NCI-H1417 (cell line): ENCODE measurements at regions not wholly inside any gene's neighbourhood (a gene's known extent, or its start where the extent isn't known, plus 50 kb on each side); places are given as distances from the start of the nearest gene placed in this dataset.
A peak's percentile ranks its signal among the peaks of the same experiment; 100 is the strongest.

Source experiments
- DNase-seq, 3 experiments: peaks; one replicate each; lab custom pipeline; 2025; lab: John Stamatoyannopoulos, UW

DNA sequence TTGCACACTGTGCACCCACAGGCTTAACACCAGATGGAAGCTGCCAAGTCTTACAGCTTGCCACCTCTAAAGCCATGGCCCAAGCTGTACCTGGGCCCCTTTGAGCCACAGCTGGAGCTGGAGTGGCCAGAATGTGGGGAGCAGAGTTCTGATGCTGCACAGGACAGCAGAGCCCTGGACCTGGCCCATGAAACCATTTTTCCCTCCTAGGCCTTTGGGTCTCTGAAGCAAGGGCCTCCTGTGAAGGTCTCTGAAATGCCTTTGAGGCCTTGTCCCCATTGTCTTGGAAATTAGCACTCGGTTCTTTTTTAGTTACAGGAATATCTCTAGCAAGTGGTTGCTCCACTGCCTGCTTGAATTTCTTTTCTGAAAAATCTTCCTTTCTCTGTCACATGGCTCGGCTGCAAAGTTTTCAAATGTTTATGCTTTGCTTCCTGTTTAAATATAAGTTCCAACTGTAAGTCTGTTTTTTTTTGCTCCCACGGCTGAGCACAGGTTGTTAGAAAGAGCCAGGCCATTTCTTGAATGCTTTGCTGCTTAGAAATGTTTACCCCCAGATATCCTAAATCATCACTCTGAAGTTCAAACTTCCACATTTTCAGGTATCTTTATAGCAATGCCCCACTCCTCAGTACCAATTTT is 156.8 kb upstream of the GORAB start:
- no peak for DNase-seq

DNA sequence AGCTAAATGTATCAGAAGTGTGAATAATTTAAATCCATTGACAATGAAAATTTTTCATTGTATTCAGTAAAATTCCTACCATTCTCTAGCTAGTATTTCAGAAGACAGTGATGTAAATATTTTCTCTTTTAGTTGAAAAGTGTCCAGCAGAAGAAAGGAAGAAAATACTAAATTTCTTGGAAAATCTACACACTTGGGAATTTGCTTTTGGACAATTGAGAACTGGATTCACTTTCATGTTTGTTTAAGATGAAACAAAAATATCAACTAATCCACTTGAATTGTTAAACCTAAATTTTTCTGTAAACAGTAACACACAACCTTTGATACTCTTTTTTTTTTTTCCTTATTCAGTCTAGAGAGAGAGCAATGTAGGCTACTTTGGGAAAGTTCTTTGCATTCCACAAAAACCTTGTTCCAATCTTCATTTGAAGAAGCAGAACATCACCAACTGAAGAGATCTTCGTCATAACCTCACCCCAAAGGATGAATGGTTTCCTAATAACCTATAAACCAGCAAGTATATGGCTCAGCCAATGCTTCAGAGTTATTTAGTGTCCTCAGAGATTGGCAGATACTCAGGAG is 155.1 kb upstream of the GORAB start:
- DNase-seq = no peak

GRCh38 chr1:170377440-170377839 is 154.5 kb upstream of the GORAB start:
- DNase-seq = peak in 1 of 3 experiments; percentile 63

GRCh38 chr1:170377896-170378634 is 153.9 kb upstream of the GORAB start:
- no peak for DNase-seq

GRCh38 chr1:170385750-170386149 is 146.2 kb upstream of the GORAB start:
- DNase-seq = no peak

DNA sequence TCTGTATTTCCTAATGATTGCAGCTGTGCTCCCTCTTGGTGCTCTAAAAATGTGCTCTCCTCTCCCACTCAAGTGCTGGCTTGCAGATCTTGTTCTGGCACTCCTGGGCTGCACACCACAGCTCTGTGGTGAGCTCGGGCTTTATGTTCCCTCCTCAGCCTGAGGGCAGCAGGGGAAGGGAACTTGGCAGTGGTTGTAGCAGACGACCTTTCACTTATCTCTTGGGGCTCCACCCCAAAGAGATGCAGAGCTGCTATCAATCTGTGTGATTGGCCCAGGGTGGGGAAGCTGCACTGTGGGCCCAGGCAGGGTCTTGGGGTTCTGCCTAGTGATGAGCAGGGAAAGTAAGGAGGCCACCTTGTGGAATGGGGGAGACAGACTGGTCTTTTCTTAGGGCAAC is 143.5 kb upstream of the GORAB start:
- no peak for DNase-seq

GRCh38 chr1:170395149-170395548 is 136.8 kb upstream of the GORAB start:
- DNase-seq = no peak

DNA sequence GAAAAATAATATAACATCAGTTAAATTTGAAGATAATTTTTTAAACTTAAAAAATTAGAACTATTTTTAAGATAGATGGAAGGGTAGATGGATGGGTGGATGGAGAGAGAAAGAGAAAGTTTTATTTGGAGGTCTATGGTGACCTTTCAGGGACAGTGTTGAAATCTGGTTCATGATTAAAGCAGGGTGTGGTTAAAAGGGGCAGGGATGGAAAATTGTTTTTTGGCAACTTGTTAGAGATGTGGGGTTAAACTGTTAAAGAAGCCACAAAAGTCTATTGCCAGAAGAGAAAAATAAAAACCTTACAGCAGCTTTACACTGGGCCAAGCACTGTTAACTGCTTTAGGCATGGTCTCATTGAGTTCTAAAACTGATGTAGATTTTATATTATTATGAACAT is 134.9 kb upstream of the GORAB start:
- DNase-seq = no peak

GRCh38 chr1:170402476-170403311 is 129.3 kb upstream of the GORAB start:
- no peak for DNase-seq

DNA sequence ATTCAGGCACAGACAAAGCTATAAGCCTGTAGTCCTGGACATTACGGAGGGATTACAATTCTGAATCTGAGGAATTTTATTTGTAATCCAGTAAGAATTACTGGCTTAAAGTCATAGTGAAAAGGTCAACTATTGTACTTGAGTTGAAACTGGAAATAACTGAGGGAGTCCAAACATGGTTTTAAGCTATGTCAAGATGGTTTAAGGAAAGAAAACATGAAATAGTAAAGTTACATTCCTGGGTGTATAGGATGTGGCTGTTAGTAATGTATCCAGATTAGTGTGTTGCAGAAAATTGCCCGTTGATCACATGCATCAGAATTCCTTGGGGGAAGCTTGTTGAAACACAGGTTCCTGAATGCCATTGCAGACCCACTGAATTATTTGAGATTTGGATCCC is 124.8 kb upstream of the GORAB start:
- no peak for DNase-seq

DNA sequence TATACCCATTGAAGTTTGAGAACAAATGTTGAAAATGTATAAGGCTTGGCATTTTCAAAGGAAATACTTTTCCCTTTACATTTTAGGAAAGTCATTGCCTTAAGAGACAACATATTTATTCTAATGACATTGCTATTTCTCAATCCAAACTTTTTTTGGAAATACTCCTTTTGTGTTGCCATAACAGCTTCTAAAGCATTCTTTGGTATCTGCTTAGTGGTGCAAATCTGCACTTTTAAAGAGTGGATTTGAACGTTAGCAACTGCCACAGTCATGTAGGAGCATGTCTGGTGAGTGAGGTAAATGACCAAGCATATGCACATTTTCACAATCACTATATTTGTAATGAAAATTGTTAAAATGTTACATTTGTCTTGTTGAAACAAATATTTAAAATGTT is 124.4 kb upstream of the GORAB start:
- no peak for DNase-seq

- no peak for DNase-seq
Measured at GRCh38 chr1:170410401-170411166, 121.4 kb upstream of the GORAB start.

GRCh38 chr1:170414989-170415709 is 116.8 kb upstream of the GORAB start:
- no peak for DNase-seq

GRCh38 chr1:170415710-170416372 is 116.1 kb upstream of the GORAB start:
- peak in 1 of 3 experiments; percentile 95 for DNase-seq

GRCh38 chr1:170424346-170424745 is 107.6 kb upstream of the GORAB start:
- DNase-seq = no peak

GRCh38 chr1:170426596-170426995 is 105.4 kb upstream of the GORAB start:
- DNase-seq = no peak

DNA sequence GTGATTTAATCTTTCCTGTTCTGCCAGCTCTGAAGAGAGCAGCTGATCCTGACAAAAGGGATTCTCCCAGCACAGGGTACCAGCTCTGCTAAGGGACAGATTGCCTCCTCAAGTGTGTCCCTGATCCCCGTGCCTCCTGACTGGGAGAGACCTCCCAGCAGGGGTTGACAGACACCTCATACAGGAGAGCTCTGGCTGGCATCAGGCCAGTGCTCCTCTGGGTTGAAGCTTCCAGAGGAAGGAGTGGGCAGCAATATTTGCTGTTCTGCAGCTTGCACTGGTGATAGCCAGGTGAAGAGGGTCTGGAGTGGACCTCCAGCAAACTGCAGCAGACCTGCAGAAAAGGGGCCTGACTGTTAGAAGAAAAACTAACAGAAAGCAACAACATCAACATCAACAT is 105.0 kb upstream of the GORAB start:
- DNase-seq = peak; percentile 24 to 77 (median 63)

GRCh38 chr1:170436928-170437327 is 95.0 kb upstream of the GORAB start:
- no peak for DNase-seq

GRCh38 chr1:170445096-170445495 is 86.9 kb upstream of the GORAB start:
- no peak for DNase-seq

GRCh38 chr1:170448661-170449158 is 83.3 kb upstream of the GORAB start:
- DNase-seq = no peak
